Epithelial cell of prostate (primary cell): ENCODE measurements at regions not wholly inside any gene's neighbourhood (a gene's known extent, or its start where the extent isn't known, plus 50 kb on each side); places are given as distances from the start of the nearest gene placed in this dataset.
A peak's percentile ranks its signal among the peaks of the same experiment; 100 is the strongest.

ENCODE experiments used
- DNase-seq: peaks from one replicate; pipeline ENCODE4 v3.0.0-alpha.2; 2011; ENCODE audit warnings: low read depth, low spot score
- H3K27ac ChIP-seq: fragments of 450-650 bp; 2 replicates; pipeline ENCODE4 v1.5.1; 2017; ENCODE audit warnings: mild to moderate bottlenecking

DNA sequence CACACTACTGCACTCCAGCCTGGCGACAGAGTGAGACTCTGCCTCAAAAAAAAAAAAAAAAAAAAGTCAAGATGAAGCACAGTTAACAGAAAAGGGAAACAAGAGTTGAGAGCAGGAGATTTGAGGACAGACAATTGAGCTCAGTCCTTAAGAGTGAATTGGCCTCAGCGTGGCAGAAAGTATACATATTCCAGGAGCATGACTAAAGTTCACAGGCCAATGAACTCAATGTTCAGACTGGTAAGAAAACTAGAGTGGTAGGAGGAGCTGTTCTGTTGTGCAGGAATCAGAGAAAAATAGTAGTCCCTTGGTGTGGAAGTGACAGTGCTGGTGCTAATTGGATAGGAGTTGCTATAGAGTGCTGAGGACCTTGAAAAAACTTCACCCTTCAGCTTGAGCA lies 60.0 kb downstream of the NRN1 start:
- no peak overlapping the region for H3K27ac ChIP-seq
- no peak for DNase-seq

- H3K27ac ChIP-seq: no peak overlapping the region
- no peak for DNase-seq
Measured at GRCh38 chr6:5946181-5946580, 60.5 kb downstream of the NRN1 start.

DNA sequence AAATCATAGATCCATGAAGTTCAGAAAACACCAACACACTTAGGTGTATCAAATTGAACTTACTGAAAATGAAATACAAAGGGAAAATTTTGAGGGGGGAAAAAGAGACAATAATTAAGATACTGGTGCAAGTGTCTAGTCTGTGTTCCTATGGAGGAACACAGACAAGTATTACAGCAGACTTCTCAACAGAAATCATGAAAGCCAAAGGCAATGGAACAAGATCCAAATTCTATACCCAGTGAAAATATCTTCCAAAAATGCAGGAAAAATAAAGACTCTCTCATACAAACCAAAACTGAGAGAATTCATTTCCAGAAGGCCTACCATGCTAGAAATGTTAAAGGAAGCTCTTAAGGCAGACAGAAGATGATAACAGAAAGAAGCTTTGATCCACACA lies 63.1 kb downstream of the NRN1 start:
- DNase-seq: no peak
- no peak overlapping the region for H3K27ac ChIP-seq

- no peak for DNase-seq
- no peak overlapping the region for H3K27ac ChIP-seq
Measured at GRCh38 chr6:5942591-5942990, 64.1 kb downstream of the NRN1 start.

- no peak overlapping the region for H3K27ac ChIP-seq
- DNase-seq: no peak
Measured at GRCh38 chr6:5941188-5941587, 65.5 kb downstream of the NRN1 start.

DNA sequence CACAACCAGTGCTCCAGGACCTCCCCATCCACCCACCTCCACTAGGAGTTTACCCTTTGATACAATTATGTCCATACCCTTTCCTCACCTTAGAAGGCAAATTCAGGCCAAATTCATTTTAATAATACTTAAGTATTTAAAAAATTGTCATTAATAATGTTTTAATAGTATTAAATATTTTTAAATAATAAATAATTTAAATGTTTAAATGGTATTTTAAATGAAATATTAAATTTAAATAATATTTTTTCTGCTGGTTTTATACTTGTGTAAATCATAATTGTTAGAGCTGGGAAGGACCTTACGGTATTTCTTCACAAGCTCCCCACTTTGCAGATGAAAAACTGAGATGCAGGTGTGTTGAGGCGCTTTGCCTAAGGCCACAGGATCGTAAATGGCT lies 67.8 kb downstream of the NRN1 start:
- no peak for DNase-seq
- H3K27ac ChIP-seq: no peak overlapping the region

DNA sequence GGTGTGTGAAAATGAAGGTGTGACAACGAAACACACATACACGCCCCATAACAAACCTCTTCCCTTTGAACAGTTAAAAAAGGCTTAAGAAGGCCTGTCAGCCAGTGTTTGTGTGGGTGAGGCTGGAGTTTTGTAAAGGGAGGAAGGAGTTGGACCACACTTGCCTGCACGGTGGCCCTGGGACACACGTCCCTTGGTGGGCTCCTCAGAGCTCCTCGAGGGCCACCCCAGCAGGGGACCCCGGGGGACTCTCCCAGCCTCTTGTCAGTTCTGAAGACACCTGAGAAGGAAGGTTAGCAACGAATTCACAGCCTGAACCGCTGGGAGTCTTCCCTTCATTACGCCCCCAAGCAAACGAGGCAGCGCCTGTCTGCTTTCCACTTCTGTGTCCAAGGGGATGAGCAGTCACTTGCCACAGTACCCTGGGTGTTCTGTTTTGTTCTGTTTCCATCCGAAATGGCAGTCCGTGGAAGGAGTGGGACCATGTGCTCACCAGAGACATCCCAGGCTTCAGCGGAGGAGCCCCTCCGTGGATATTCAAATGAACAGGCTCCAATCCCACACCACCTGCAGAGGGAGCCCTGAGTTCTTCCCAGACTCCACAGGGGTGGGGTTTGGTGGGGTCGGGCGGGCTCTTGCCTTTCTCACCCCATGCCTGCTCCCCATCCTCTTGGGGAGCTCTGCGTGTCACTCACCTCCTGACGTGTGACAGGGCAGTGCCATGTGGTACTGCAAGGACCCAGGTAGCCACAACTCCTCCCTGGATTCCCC lies 68.6 kb downstream of the NRN1 start:
- no peak overlapping the region for H3K27ac ChIP-seq
- no peak for DNase-seq

- no peak overlapping the region for H3K27ac ChIP-seq
- DNase-seq: no peak
Measured at GRCh38 chr6:5937169-5937909, 69.4 kb downstream of the NRN1 start.

DNA sequence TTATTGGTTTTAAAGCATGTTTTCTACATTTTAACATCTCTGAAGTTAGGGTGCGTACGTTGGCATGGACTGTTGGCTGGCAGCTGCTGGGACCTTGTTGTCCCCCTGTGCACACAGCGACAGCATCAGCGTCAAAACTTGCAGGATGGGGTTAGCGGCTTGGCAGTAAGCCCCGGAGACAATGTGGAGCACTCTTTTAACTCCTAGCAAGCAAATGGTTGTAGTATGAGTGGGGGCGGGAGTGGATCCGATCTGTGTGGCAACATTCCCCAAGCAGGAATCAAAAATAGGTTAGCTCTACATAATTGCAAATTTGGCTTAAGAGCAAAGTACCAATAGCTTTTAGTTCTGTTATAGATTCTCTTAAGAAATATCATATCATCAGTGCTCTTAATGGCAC lies 70.1 kb downstream of the NRN1 start:
- DNase-seq: no peak
- no peak overlapping the region for H3K27ac ChIP-seq

GRCh38 chr6:5936140-5936539 lies 70.6 kb downstream of the NRN1 start:
- DNase-seq: no peak
- no peak overlapping the region for H3K27ac ChIP-seq

GRCh38 chr6:5930968-5931367 lies 75.8 kb downstream of the NRN1 start:
- no peak for DNase-seq
- no peak overlapping the region for H3K27ac ChIP-seq

DNA sequence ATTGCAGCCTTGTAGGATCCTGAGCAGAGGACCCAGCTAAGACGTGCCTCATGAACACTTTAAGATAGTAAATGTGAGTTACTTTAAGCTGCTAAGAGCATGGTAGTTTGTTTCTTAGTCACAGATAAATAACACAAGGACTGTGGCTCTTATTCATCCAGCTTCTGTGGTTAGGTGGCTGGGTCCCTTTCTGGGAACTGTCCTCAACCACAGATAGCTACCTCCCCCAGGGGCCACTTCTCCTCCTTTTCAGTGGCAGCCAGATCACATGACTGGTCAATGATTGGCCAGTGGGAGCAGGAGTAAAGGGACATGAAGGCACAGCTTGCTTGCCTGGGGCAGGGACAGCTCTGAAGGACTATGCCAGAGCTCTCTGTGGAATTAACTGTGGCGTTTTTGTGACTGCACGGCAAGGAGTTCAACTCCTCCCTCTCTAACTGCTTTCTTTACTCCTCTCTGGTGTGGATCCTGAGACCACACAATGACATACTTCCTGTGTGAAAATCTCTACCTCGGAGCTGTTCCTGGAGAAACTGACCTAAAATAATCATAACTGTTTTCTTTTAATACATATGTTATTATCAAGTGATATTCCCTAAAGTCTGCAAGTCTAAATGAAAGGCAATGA lies 76.5 kb downstream of the NRN1 start:
- DNase-seq: no peak
- H3K27ac ChIP-seq: no peak overlapping the region

DNA sequence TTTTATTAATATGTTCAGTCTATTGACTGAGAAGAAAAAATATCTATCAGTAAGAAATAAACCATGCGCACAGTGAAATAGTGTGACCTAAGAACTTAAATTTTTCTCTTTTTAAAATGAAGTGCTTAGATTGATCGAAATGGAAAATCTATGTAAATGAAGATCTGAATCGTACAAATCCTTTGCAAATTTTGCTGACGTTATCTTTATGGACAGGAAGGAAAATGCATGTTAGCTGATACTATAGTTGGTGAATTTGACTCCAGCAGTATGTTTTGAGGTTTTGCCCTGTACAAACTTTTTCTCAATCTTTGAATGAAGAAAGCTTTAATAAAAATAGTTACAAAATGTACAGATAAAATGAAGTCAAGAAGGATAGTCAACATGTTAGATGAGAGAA lies 82.9 kb downstream of the NRN1 start:
- H3K27ac ChIP-seq: no peak overlapping the region
- DNase-seq: no peak

DNA sequence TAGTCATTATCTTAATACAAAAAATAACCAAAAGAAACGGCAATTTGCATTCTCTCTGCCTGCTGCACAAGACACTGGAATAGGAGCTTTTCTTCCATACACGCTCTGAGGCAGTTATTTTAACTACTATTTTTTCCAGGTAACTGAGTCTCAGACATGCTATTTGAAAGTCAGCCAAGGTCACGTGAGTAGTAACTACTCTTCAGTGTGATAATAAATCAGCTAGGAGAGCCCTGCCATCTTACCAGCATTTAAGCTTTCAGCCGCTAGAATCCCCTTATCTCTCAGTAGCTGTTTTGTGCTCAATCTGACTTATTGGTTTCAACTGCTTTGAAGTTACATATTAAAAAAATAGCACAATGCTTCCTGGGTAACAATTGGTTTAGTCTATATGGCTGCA lies 84.5 kb downstream of the NRN1 start:
- H3K27ac ChIP-seq: no peak overlapping the region
- DNase-seq: no peak

DNA sequence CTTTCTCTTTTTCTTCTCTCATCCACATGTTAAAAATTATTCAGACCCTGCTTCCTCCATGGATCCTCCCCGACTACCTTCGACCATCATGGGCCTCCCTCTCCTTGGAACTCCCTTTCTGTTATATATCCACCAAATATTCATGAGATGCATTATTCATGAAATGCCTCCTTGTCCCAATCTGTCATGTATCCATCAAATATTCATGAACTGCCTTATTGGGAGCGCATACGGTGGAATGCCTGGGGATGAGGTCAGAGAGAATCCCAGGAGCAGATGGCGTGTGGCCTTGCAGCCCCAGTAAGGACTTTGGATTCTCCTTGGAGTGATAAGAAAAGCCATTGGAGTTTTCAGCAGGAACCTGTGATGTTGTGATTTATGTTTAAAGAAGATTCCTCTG lies 97.0 kb downstream of the NRN1 start:
- no peak for DNase-seq
- no peak overlapping the region for H3K27ac ChIP-seq

DNA sequence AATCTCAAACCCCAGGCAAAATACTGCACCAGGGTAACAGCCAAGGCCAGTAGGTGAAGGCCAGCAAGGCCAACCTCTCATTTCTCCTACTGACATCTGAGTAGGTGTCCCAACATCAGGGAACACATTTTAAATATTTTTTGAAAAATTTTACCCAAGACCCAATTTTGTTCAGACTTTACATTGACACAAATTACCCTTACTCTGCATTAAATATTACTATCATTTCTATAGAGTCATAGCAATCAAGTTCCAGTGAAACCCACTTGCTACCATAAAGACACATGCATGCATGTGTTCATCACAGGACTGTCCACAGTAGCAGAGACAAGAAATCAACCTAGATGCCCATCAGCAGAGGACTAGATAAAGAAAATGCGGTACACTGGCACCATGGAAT lies 99.9 kb downstream of the NRN1 start:
- no peak overlapping the region for H3K27ac ChIP-seq
- DNase-seq: no peak

DNA sequence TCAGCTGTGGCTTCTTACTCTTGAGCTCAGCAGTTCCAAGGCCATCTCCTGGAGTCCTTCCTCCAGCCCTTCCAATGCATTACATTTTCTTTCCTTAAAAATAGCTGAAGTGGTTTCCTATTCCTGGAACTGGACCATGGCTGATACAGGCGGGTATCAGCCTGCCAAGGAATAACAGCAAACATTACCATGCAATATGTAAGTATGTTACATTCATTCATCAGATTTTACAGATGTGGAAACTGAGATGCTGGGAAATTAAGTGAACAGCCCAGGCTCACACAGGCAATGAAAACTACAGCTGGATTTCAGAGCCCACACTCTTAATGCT lies 100.4 kb downstream of the NRN1 start:
- H3K27ac ChIP-seq: peak overlapping the region; percentile 36
- no peak for DNase-seq

GRCh38 chr6:5905431-5906339 lies 101.0 kb downstream of the NRN1 start:
- peak; percentile 54 for DNase-seq
- H3K27ac ChIP-seq: peak overlapping the region; percentile 36

GRCh38 chr6:5904532-5904931 lies 102.2 kb downstream of the NRN1 start:
- H3K27ac ChIP-seq: no peak overlapping the region
- no peak for DNase-seq

- H3K27ac ChIP-seq: no peak overlapping the region
- DNase-seq: no peak
Measured at GRCh38 chr6:5899216-5900045, 107.3 kb downstream of the NRN1 start.
